ENCODE measurements at regions not wholly inside any gene's neighbourhood (a gene's known extent, or its start where the extent isn't known, plus 50 kb on each side); places are given as distances from the start of the nearest gene placed in this dataset.

DNA sequence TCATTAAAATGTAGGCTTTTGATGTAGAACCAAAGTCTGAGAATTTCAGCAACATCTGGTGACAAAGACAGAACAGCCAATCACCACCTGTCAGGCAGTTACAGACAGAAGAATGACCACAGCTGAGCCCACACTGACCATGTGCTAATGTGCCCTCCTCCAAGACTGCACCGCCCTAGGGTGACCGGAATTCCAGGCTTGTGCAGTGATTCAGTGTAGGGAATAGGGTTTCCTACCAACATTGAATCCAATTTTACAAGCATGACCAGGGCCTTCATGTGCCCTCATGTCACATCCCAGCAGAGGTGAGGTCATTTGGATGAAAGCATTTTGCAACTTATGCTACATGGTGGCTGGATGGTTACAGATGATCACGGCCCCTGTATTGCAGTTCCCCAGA lies 412.5 kb downstream of the SOX2 start:
- no peaks in the 10 kb centered on the region for H3K9me3 Mint-ChIP-seq (ENCODE audit: low read depth)
- peaks cover 8% of the 10 kb centered on the region for H3K27me3 Mint-ChIP-seq
- TF ChIP-seq, protein P1, sequence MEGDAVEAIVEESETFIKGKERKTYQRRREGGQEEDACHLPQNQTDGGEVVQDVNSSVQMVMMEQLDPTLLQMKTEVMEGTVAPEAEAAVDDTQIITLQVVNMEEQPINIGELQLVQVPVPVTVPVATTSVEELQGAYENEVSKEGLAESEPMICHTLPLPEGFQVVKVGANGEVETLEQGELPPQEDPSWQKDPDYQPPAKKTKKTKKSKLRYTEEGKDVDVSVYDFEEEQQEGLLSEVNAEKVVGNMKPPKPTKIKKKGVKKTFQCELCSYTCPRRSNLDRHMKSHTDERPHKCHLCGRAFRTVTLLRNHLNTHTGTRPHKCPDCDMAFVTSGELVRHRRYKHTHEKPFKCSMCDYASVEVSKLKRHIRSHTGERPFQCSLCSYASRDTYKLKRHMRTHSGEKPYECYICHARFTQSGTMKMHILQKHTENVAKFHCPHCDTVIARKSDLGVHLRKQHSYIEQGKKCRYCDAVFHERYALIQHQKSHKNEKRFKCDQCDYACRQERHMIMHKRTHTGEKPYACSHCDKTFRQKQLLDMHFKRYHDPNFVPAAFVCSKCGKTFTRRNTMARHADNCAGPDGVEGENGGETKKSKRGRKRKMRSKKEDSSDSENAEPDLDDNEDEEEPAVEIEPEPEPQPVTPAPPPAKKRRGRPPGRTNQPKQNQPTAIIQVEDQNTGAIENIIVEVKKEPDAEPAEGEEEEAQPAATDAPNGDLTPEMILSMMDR (IDR thresholded peaks at IDR 0.05; ENCODE audit: unreplicated experiment), result no peak
- H3K36me3 Mint-ChIP-seq (ENCODE audit: insufficient read depth), result no peaks in the 10 kb centered on the region
- no peak overlapping the region for H3K4me3 Mint-ChIP-seq (ENCODE audit: low read depth)
- H3K4me1 Mint-ChIP-seq (ENCODE audit: low read depth), result peaks cover 15% of the 10 kb centered on the region
- DNase-seq (ENCODE audit: low spot score, unreplicated experiment), result no peak
- H3K27ac Mint-ChIP-seq, result no peak overlapping the region

DNA sequence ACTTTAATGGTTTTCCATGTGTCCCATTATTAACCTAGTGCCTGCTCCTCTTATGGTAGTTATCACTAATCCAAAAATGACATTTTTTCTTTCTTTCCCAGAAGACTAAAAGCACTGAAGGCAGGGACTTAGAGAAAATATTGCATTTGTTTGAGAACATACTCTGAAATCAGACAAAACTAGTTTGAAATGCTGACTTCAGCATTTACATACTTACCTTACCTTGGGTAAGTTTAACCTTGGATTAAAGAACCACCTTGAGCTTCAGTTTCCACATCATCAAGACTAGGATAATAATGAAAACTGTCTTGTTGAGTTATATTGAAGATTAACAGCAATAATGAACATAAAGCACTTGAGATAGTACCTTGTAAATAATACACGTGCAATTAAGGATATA lies 413.0 kb downstream of the SOX2 start:
- Mint-ChIP-seq H3K27me3 (peaks cover 9% of the 10 kb centered on the region), H3K27ac (no peak overlapping the region)

DNA sequence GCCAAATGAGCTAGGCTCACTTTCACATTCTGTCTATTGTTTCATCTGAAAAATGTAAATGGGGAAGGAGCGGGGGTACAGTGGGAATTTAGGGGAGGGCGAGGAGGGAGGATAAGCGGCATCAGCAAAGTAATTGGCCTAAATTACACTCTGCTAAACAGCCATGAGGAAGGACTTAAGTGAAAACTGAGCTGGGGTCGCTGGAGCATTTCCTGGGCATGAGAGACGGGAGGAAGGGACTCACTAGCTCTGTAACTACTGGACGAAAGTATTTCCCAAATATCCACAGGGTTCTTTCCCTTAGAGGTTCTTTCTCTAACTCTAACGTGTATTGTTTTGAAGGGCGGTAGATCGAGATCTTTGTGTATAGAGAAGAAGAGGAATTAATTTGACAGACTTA lies 418.0 kb downstream of the SOX2 start:
- Mint-ChIP-seq H3K4me3 (ENCODE audit: low read depth) (no peak overlapping the region), H3K4me1 (ENCODE audit: low read depth) (no peaks in the 10 kb centered on the region), H3K27ac (no peak overlapping the region), H3K9me3 (ENCODE audit: low read depth) (no peaks in the 10 kb centered on the region), H3K27me3 (peaks cover 31% of the 10 kb centered on the region), H3K36me3 (ENCODE audit: insufficient read depth) (no peaks in the 10 kb centered on the region)
- TF ChIP-seq, protein P1 (IDR thresholded peaks at IDR 0.05; ENCODE audit: unreplicated experiment), result no peak
- no peak for DNase-seq (ENCODE audit: low spot score, unreplicated experiment)

More for the DNA sequence above, 413.0 kb downstream of the SOX2 start:
- H3K9me3 Mint-ChIP-seq (ENCODE audit: low read depth), result no peaks in the 10 kb centered on the region
- no peak overlapping the region for H3K4me3 Mint-ChIP-seq (ENCODE audit: low read depth)
- TF ChIP-seq, protein P1 (IDR thresholded peaks at IDR 0.05; ENCODE audit: unreplicated experiment), result no peak
- H3K36me3 Mint-ChIP-seq (ENCODE audit: insufficient read depth), result no peaks in the 10 kb centered on the region
- H3K4me1 Mint-ChIP-seq (ENCODE audit: low read depth), result peaks cover 13% of the 10 kb centered on the region
- no peak for DNase-seq (ENCODE audit: low spot score, unreplicated experiment)

DNA sequence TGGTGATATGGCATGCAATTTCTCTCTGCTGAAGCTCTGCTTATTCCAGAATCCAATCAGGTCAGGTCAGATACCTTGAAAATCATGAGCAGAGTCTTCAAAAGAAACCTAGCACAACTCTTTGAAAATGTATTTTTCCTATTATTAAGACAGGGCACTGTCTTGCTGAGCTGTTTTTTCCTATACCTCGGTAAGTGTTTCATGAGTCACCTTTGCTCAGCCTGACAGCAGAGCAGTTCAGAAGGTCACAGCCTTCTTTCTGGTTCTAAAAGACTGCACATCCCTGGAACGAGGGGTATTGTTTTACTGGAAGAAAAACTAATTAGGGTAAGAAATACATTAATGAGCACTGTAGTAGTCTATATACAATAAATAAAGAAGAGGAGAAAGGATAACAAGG lies 422.0 kb downstream of the SOX2 start:
- no peak overlapping the region for H3K4me3 Mint-ChIP-seq (ENCODE audit: low read depth)
- TF ChIP-seq, protein P1 (IDR thresholded peaks at IDR 0.05; ENCODE audit: unreplicated experiment), result no peak
- H3K4me1 Mint-ChIP-seq (ENCODE audit: low read depth), result peaks cover 15% of the 10 kb centered on the region
- no peaks in the 10 kb centered on the region for H3K36me3 Mint-ChIP-seq (ENCODE audit: insufficient read depth)
- no peaks in the 10 kb centered on the region for H3K9me3 Mint-ChIP-seq (ENCODE audit: low read depth)
- DNase-seq (ENCODE audit: low spot score, unreplicated experiment), result no peak
- peaks cover 23% of the 10 kb centered on the region for H3K27me3 Mint-ChIP-seq
- no peak overlapping the region for H3K27ac Mint-ChIP-seq

DNA sequence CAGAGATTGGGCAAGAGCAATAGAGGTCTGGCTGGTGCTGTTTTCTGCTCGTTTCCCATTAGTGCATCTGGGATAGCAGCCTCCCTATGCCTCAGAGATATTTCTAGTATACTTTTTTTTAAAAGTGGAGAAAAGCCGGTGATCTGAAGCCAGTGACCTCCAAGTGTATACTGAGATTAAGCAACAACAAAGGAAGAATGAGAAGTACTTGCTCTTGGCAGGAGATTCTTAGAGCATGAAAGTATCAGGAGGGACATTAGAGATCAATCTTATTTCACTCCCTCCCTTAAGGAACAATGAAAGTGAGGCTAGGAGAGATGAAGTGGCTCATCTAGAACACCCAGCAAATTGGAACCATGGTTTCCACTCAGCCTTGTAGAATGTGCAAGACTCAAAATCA lies 423.3 kb downstream of the SOX2 start:
- TF ChIP-seq, protein P1 (IDR thresholded peaks at IDR 0.05; ENCODE audit: unreplicated experiment), result no peak
- Mint-ChIP-seq H3K36me3 (ENCODE audit: insufficient read depth) (no peaks in the 10 kb centered on the region), H3K4me3 (ENCODE audit: low read depth) (no peak overlapping the region), H3K27me3 (peaks cover 20% of the 10 kb centered on the region), H3K27ac (no peak overlapping the region), H3K4me1 (ENCODE audit: low read depth) (peaks cover 15% of the 10 kb centered on the region), H3K9me3 (ENCODE audit: low read depth) (no peaks in the 10 kb centered on the region)
- no peak for DNase-seq (ENCODE audit: low spot score, unreplicated experiment)

Measured in progenitor cell of endocrine pancreas (in vitro differentiated cells).